ENCODE measurements at regions not wholly inside any gene's neighbourhood (a gene's known extent, or its start where the extent isn't known, plus 50 kb on each side); places are given as distances from the start of the nearest gene placed in this dataset.

- TF ChIP-seq, protein P1, sequence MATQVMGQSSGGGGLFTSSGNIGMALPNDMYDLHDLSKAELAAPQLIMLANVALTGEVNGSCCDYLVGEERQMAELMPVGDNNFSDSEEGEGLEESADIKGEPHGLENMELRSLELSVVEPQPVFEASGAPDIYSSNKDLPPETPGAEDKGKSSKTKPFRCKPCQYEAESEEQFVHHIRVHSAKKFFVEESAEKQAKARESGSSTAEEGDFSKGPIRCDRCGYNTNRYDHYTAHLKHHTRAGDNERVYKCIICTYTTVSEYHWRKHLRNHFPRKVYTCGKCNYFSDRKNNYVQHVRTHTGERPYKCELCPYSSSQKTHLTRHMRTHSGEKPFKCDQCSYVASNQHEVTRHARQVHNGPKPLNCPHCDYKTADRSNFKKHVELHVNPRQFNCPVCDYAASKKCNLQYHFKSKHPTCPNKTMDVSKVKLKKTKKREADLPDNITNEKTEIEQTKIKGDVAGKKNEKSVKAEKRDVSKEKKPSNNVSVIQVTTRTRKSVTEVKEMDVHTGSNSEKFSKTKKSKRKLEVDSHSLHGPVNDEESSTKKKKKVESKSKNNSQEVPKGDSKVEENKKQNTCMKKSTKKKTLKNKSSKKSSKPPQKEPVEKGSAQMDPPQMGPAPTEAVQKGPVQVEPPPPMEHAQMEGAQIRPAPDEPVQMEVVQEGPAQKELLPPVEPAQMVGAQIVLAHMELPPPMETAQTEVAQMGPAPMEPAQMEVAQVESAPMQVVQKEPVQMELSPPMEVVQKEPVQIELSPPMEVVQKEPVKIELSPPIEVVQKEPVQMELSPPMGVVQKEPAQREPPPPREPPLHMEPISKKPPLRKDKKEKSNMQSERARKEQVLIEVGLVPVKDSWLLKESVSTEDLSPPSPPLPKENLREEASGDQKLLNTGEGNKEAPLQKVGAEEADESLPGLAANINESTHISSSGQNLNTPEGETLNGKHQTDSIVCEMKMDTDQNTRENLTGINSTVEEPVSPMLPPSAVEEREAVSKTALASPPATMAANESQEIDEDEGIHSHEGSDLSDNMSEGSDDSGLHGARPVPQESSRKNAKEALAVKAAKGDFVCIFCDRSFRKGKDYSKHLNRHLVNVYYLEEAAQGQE (IDR thresholded peaks at IDR 0.05; ENCODE audit: insufficient replicate concordance, low read depth) = no peak
- no peak for TF ChIP-seq CTCF (IDR thresholded peaks at IDR 0.05; ENCODE audit: insufficient read depth, low read length)
Observed at GRCh38 chr3:192054881-192055280, 593.9 kb downstream of the PYDC2 start.
